A549 (cell line): ENCODE measurements at regions not wholly inside any gene's neighbourhood (a gene's known extent, or its start where the extent isn't known, plus 50 kb on each side); places are given as distances from the start of the nearest gene placed in this dataset.

Source experiments
- ATAC-seq, 2 experiments: fragments of 200-7000 bp in 1 of 2; fragments of >200 bp in 1 of 2; cut with Nextera tagmentation in 1 of 2; cut with Tn5 transposase in 1 of 2; 3 replicates each; pipeline versions ENCODE4 v1.8.0 to v1.9.1; 2018 to 2020; ENCODE audit warnings: mild to moderate bottlenecking in 1 of 2, moderate library complexity in 1 of 2
- CTCF ChIA-PET: fragments of 300-600 bp; sonication (Branson Sonifier 250); formaldehyde crosslinking; extraction: SDS; loops from one replicate; lab custom pipeline; 2021; ENCODE audit warnings: antibody characterized with exemption, inconsistent platforms; lab: Yijun Ruan, JAX
- POLR2A ChIA-PET: fragments of 350-600 bp; formaldehyde crosslinking; extraction: SDS; loops from one replicate; lab custom pipeline; 2021; ENCODE audit warnings: antibody characterized with exemption, inconsistent platforms; lab: Yijun Ruan, JAX
- DNase-seq, 2 experiments: peaks; one replicate each; pipeline versions ENCODE4 v3.0.0 to v3.0.0-alpha.2; 2011 to 2016; ENCODE audit warnings: low read depth in 1 of 2, low spot score in 1 of 2
- FAIRE-seq: peaks from 2 replicates; lab custom pipeline; 2011; peaks lifted over from hg19 to GRCh38; lab: Jason Lieb, UNC
- H3K27ac ChIP-seq, 2 experiments: fragments of >200 bp; sonication (Bioruptor Twin); formaldehyde crosslinking; 3 replicates each; pipeline ENCODE4 v1.5.1; 2016 to 2017
- H3K4me1 ChIP-seq: fragments of >200 bp; sonication (Bioruptor Twin); formaldehyde crosslinking; 3 replicates; pipeline ENCODE4 v1.6.1; 2016
- H3K4me2 ChIP-seq: fragments of >200 bp; sonication (Bioruptor Twin); formaldehyde crosslinking; 3 replicates; pipeline ENCODE4 v1.6.1; 2016
- H3K4me3 ChIP-seq: fragments of >200 bp; sonication (Bioruptor Twin); formaldehyde crosslinking; 3 replicates; pipeline ENCODE4 v1.5.1; 2016
- H3K9me3 ChIP-seq: fragments of >200 bp; sonication (Bioruptor Twin); formaldehyde crosslinking; 3 replicates; pipeline ENCODE4 v1.6.1; 2016
- ATOH8 ChIP-seq: fragments of 250-450 bp; sonication (Bioruptor Pico); IDR thresholded peaks from 2 replicates; pipeline ENCODE4 v1.5.0; 2020; ENCODE audit warnings: low read depth, mild to moderate bottlenecking, moderate library complexity
- BHLHE40 ChIP-seq: IDR thresholded peaks from 2 replicates; pipeline ENCODE4 v1.6.1; 2012; ENCODE audit warnings: low read depth, low read length, inconsistent platforms
- CHD2 ChIP-seq: fragments of 150-350 bp; IDR thresholded peaks from 2 replicates; pipeline ENCODE4 v1.6.1; 2014; ENCODE audit warnings: low read length; ENCODE audit not compliant: partially characterized antibody
- CHD4 ChIP-seq: fragments of 200-600 bp; sonication (generic); IDR thresholded peaks from 2 replicates; pipeline ENCODE4 v1.6.1; 2016; ENCODE audit warnings: antibody characterized with exemption, mild to moderate bottlenecking, borderline replicate concordance
- CTCF ChIP-seq: fragments of >200 bp; sonication (Bioruptor Twin); formaldehyde crosslinking; IDR thresholded peaks from 3 replicates; pipeline ENCODE4 v1.5.1; 2016
- ESRRA ChIP-seq: fragments of 150-350 bp; IDR thresholded peaks from 2 replicates; pipeline ENCODE4 v1.6.1; 2014; ENCODE audit warnings: mild to moderate bottlenecking, low read length, borderline replicate concordance
- FOSL2 ChIP-seq, 2 experiments: fragments of 450-650 bp in 1 of 2; fragments of >200 bp in 1 of 2; sonication (Bioruptor Twin) in 1 of 2; formaldehyde crosslinking; IDR thresholded peaks; 2 replicates each; pipeline versions ENCODE4 v1.5.0 to v1.6.1; 2016 to 2020; ENCODE audit warnings: mild to moderate bottlenecking in 1 of 2, moderate library complexity in 1 of 2
- HEYL ChIP-seq: fragments of 250-450 bp; sonication (Bioruptor Pico); IDR thresholded peaks from 2 replicates; pipeline ENCODE4 v1.8.0; 2021; ENCODE audit warnings: mild to moderate bottlenecking, moderate library complexity
- HOXA7 ChIP-seq: fragments of 250-450 bp; sonication (Bioruptor Pico); IDR thresholded peaks from 2 replicates; pipeline ENCODE4 v1.5.0; 2020; ENCODE audit warnings: mild to moderate bottlenecking, moderate library complexity
- HOXB13 ChIP-seq: fragments of 250-450 bp; sonication (Bioruptor Pico); IDR thresholded peaks from 2 replicates; pipeline ENCODE4 v1.5.0; 2020; ENCODE audit warnings: low read depth, mild to moderate bottlenecking, moderate library complexity
- NPAS2 ChIP-seq: fragments of 250-450 bp; sonication (Bioruptor Pico); IDR thresholded peaks from 2 replicates; pipeline ENCODE4 v1.8.0; 2022; ENCODE audit warnings: mild to moderate bottlenecking, moderate library complexity, borderline replicate concordance
- RARB ChIP-seq: fragments of 250-450 bp; sonication (Bioruptor Pico); IDR thresholded peaks from 2 replicates; pipeline ENCODE4 v1.8.0; 2021; ENCODE audit warnings: mild to moderate bottlenecking, moderate library complexity
- TP53 ChIP-seq: fragments of 250-450 bp; sonication (Bioruptor Pico); IDR thresholded peaks from 2 replicates; pipeline ENCODE4 v1.5.0; 2021; ENCODE audit warnings: mild to moderate bottlenecking, moderate library complexity
- ZC3H11A ChIP-seq: fragments of 450-650 bp; IDR thresholded peaks from 2 replicates; pipeline ENCODE4 v1.6.1; 2014; ENCODE audit warnings: antibody characterized with exemption, mild to moderate bottlenecking
- WGBS: methylation state at CpG from one replicate; pipeline ENCODE4 v1.1.6; 2017; ENCODE audit errors: missing lambda C conversion rate; 5-methylcytosine and 5-hydroxymethylcytosine counted together
- TF ChIP-seq, protein P1 (sequence below): fragments of 450-650 bp; IDR thresholded peaks from 2 replicates; pipeline ENCODE4 v1.6.1; 2014; ENCODE audit warnings: antibody characterized with exemption
- TF ChIP-seq, protein P2 (sequence below): fragments of 250-450 bp; sonication (Bioruptor Pico); IDR thresholded peaks from 2 replicates; pipeline ENCODE4 v1.5.0; 2021; ENCODE audit warnings: mild to moderate bottlenecking, moderate library complexity, borderline replicate concordance

GRCh38 chr2:64768491-64769005 is 114.8 kb upstream of the SERTAD2 start:
- ATAC-seq (peak; percentile 27 to 31; a peak in 4 of 6 replicates), DNase-seq (no peak), FAIRE-seq (no peak)
- peak overlapping the region; percentile 65 for H3K4me3 ChIP-seq
- H3K4me1 ChIP-seq: peaks cover 32% of the 10 kb centered on the region
- peak overlapping the region; percentile 80 for H3K4me2 ChIP-seq
- POLR2A ChIA-PET: interaction anchor here (0.7 to 3.8 kb wide), 5 partner anchors 17 to 114 kb away, joined by 3 to 38 read pairs (median 8); partner anchors contain the start of gene SERTAD2
- CTCF ChIA-PET: interaction anchor here (1.0 to 4.1 kb wide), 8 partner anchors 8 to 80 kb away, joined by 3 to 20 read pairs (median 4); no protein-coding TSS in a partner anchor
- H3K27ac ChIP-seq: peak overlapping the region; percentile 85 to 94
- TF ChIP-seq, protein P1, sequence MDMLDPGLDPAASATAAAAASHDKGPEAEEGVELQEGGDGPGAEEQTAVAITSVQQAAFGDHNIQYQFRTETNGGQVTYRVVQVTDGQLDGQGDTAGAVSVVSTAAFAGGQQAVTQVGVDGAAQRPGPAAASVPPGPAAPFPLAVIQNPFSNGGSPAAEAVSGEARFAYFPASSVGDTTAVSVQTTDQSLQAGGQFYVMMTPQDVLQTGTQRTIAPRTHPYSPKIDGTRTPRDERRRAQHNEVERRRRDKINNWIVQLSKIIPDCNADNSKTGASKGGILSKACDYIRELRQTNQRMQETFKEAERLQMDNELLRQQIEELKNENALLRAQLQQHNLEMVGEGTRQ: no peak
- no peak for TF ChIP-seq HOXA7
- TF ChIP-seq ATOH8 (CRISPR knock-in tag): no peak
- no peak for TF ChIP-seq BHLHE40
- TF ChIP-seq CHD2: no peak
- no peak for TF ChIP-seq CHD4
- TF ChIP-seq, protein P2, sequence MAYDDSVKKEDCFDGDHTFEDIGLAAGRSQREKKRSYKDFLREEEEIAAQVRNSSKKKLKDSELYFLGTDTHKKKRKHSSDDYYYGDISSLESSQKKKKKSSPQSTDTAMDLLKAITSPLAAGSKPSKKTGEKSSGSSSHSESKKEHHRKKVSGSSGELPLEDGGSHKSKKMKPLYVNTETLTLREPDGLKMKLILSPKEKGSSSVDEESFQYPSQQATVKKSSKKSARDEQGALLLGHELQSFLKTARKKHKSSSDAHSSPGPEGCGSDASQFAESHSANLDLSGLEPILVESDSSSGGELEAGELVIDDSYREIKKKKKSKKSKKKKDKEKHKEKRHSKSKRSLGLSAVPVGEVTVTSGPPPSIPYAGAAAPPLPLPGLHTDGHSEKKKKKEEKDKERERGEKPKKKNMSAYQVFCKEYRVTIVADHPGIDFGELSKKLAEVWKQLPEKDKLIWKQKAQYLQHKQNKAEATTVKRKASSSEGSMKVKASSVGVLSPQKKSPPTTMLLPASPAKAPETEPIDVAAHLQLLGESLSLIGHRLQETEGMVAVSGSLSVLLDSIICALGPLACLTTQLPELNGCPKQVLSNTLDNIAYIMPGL: no peak
- 58% methylated on average over 4 of the region's 4 CpGs for WGBS
- H3K9me3 ChIP-seq: no peaks in the 10 kb centered on the region

- CTCF ChIA-PET: interaction anchor here (1.0 to 4.1 kb wide), 9 partner anchors 9 to 160 kb away, joined by 3 to 20 read pairs (median 3); no protein-coding TSS in a partner anchor
- no peaks in the 10 kb centered on the region for H3K9me3 ChIP-seq
- POLR2A ChIA-PET: interaction anchor here (1.1 to 3.8 kb wide), 3 partner anchors 18 to 115 kb away, joined by 3 to 38 read pairs (median 6); partner anchors contain the start of gene SERTAD2
- WGBS: 33% methylated on average over 6 of the region's 6 CpGs
- peak overlapping the region; percentile 80 for H3K4me2 ChIP-seq
- H3K27ac ChIP-seq: peak overlapping the region; percentile 38 to 85; a peak in 4 of 6 replicates
- TF ChIP-seq RARB (no peak), ZC3H11A (no peak), FOSL2 (IDR thresholded peaks at IDR 0.05) (no peak), FOSL2 (CRISPR knock-in tag; IDR thresholded peaks at IDR 0.05) (no peak), CTCF (no peak), NPAS2 (CRISPR knock-in tag) (0 out of 2 replicates have a peak, but pooled peaks have one; percentile 32)
- peaks cover 32% of the 10 kb centered on the region for H3K4me1 ChIP-seq
- ATAC-seq (no peak), FAIRE-seq (no peak), DNase-seq (peak in 1 of 2 experiments; percentile 42)
- no peak overlapping the region for H3K4me3 ChIP-seq
These were observed 115.8 kb upstream of the SERTAD2 start for GRCh38 chr2:64769392-64770044.

DNA sequence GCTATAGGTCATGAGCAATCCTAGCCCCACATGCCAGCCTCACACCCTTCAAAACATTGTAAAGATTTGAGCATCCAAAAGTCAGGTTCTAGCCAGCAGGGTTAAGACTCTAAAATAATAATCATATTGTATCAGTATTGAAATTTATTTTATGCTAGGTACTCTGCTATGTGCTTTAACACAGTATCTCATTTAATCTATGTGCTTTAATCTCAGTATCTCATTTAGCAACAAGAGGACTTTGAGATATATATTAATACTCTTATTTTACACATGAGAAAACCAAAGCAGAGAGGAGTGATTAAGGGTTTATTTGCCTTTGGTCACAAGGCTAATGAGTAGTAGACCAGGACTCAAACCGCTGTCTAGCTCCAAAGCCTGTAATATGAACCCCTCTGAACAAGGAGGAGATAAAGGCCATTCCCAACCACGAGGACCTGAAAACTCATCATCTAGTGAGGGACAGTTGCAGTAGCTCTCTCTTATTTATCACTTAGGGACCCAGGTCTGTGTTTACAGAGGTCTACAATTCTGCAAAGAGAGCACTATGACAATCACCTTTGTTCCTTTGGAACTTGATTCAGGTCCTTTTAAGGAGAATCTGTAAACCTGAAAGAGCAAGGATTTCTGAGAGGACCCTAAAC is 116.5 kb upstream of the SERTAD2 start:
- 59% methylated on average over 2 of the region's 2 CpGs for WGBS
- FAIRE-seq (no peak), DNase-seq (no peak), ATAC-seq (no peak)
- peak overlapping the region in 1 of 2 experiments; percentile 38; a peak in 3 of 6 replicates for H3K27ac ChIP-seq
- H3K4me2 ChIP-seq: peak overlapping the region; percentile 80
- TF ChIP-seq TP53 (no peak), HEYL (CRISPR knock-in tag) (no peak), ESRRA (no peak), HOXB13 (CRISPR knock-in tag) (no peak)
- H3K4me3 ChIP-seq: no peak overlapping the region
- peaks cover 4% of the 10 kb centered on the region; the same call in 2 of the 3 replicates for H3K9me3 ChIP-seq
- H3K4me1 ChIP-seq: peaks cover 32% of the 10 kb centered on the region
- POLR2A ChIA-PET: interaction anchor here (1.1 to 3.8 kb wide), 3 partner anchors 19 to 116 kb away, joined by 3 to 38 read pairs (median 6); partner anchors contain the start of gene SERTAD2
- CTCF ChIA-PET: interaction anchor here (1.1 to 4.1 kb wide), 5 partner anchors 11 to 161 kb away, joined by 3 to 20 read pairs (median 4); no protein-coding TSS in a partner anchor
